ENCODE measurements at regions not wholly inside any gene's neighbourhood (a gene's known extent, or its start where the extent isn't known, plus 50 kb on each side); places are given as distances from the start of the nearest gene placed in this dataset.
"Not testable (repeated sequence)": the region's sequence is repeated elsewhere in the genome, so short reads cannot be mapped to it uniquely, and the experiment has no call there.

GRCh38 chr4:67333664-67334063 lies 211.6 kb downstream of the CENPC start:
- in situ Hi-C loops (cut with HindIII; ENCODE audit: low sequenced_read_pairs) = no loop called here

DNA sequence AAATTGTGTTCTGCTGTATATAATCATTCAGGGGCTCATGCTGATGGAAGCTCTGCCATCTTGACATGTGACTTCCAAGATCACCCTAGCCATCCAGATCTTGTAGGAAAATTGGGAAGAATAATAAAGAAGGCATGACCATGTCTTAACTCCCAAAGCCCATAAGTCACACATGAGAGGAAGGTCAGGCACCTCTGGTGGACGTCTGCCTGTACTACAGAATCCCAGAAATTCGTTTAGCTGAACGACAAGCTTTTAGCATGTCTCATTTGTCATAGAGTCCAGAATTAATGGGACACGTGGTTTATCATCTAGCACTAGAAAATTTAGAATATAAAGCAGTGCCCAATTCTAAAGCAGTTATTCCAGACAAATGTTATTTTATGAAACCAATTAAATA lies 212.7 kb downstream of the CENPC start:
- in situ Hi-C loops (cut with HindIII; ENCODE audit: low sequenced_read_pairs) = no loop called here

DNA sequence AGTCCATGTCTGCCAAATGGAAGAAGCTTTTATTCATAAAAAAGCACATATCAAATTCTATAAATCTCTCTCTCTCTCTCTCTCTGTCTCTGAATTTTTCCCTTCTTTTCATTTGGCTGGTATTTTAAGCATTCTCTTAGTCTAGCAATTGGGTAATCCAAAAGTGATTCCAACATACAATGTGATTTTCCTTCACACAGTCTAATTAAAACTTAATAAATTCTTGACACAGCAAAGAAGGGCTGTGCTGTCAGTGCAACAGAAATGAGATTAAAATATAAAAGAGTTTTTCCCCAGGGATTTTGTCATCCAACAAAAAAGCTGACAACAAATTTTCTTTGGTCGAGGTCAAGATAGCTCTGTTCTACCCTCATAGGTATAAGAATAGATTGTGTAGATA lies 216.9 kb downstream of the CENPC start:
- in situ Hi-C loops (cut with HindIII; ENCODE audit: low sequenced_read_pairs) = no loop called here

- in situ Hi-C loops (cut with HindIII; ENCODE audit: low sequenced_read_pairs) = no loop called here
Measured at GRCh38 chr4:67328018-67328278, 217.4 kb downstream of the CENPC start.

GRCh38 chr4:67327245-67328017 lies 217.9 kb downstream of the CENPC start:
- in situ Hi-C loops (cut with HindIII; ENCODE audit: low sequenced_read_pairs) = no loop called here

DNA sequence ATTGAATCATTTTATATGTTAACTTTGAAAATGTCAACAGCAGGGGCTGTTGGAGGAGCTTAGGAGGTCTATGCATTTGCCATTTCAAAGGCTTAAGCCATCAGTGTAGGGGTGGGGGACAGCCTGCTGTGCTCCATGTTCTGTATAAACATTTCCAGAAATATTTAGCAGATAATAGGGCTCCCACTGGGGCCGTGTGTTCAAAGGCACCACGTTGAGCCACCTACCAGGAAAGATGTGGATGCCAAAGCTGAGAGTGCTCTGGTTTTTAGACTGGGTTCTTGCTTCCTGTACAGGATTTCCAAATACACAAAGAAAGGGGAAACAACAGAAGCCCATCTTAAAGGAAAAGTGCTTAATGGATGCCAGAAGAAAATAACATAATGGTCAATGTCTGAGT lies 219.5 kb downstream of the CENPC start:
- in situ Hi-C loops (cut with HindIII; ENCODE audit: low sequenced_read_pairs) = no loop called here

- in situ Hi-C loops (cut with HindIII; ENCODE audit: low sequenced_read_pairs) = no loop called here
Measured at GRCh38 chr4:67320645-67321044, 224.7 kb downstream of the CENPC start.

GRCh38 chr4:67319607-67320006 lies 225.7 kb downstream of the CENPC start:
- in situ Hi-C loops (cut with HindIII; ENCODE audit: low sequenced_read_pairs) = not testable (repeated sequence)

DNA sequence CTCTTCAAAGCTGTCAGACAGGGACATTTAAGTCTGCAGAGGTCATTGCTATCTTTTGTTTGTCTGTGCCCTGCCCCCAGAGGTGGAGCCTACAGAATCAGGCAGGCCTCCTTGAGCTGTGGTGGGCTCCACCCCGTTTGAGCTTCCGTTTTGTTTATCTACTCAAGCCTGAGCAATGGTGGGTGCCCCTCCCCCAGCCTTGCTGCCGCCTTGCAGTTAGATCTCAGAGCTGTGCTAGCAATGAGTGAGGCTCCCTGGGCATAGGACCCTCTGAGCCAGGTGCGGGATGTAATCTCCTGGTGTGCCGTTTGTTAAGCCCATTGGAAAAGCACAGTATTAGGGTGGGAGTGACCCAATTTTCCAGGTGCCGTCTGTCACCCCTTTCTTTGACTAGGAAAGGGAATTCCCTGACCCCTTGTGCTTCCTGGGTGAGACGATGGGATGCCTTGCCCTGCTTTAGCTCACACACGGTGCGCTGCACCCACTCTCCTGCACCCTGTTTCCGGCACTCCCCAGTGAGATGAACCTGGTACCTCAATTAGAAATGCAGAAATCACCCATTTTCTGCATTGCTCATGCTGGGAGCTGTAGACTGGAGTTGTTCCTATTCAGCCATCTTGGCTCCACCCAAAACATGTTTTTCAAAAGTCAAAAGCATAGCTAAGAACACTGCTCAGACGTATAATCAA lies 244.7 kb downstream of the CENPC start:
- in situ Hi-C loops (cut with HindIII; ENCODE audit: low sequenced_read_pairs) = not testable (repeated sequence)

- in situ Hi-C loops (cut with HindIII; ENCODE audit: low sequenced_read_pairs) = no loop called here
Measured at GRCh38 chr4:67292636-67293035, 252.7 kb downstream of the CENPC start.

- in situ Hi-C loops (cut with HindIII; ENCODE audit: low sequenced_read_pairs) = no loop called here
Measured at GRCh38 chr4:67292045-67292444, 253.3 kb downstream of the CENPC start.

DNA sequence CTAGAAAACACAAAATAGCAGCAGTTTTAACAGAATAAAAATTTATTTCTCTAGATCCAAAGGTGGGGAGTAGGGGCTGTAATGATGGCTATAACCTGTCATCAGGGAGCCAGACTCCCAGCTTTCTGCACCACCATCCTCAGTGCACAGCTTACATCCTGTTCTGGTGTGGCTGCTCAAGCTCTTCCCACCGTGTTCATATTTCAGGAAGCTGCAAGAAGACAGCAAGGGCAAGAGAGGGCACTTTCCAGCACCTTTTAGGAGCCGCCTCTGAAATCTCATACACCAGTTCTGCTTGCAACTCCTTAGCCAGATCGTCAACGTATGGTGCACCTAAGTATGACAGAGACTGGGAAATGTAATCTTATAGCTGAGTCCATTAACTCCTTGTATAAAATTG lies 253.7 kb downstream of the CENPC start:
- in situ Hi-C loops (cut with HindIII; ENCODE audit: low sequenced_read_pairs) = no loop called here

GRCh38 chr4:67288964-67289363 lies 256.3 kb downstream of the CENPC start:
- in situ Hi-C loops (cut with HindIII; ENCODE audit: low sequenced_read_pairs) = no loop called here

DNA sequence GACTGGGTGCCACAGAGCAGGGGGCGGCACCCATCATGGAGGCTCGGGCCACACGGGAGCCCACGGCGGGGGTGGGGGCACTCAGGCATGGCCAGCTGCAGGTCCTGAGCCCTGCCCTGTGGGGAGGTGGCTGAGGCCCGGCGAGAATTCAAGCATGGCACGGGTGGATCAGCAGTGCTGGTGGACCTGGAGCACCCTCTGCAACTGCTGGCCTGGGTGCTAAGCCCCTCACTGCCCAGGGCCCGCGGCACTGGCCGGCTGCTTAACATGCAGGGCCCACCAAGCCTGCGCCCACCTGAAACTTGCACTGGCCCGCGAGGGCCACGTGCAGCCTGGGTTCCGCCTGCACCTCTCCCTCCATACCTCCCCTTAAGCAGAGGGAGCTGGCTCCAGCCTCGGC lies 258.6 kb downstream of the CENPC start:
- in situ Hi-C loops (cut with HindIII; ENCODE audit: low sequenced_read_pairs) = no loop called here

DNA sequence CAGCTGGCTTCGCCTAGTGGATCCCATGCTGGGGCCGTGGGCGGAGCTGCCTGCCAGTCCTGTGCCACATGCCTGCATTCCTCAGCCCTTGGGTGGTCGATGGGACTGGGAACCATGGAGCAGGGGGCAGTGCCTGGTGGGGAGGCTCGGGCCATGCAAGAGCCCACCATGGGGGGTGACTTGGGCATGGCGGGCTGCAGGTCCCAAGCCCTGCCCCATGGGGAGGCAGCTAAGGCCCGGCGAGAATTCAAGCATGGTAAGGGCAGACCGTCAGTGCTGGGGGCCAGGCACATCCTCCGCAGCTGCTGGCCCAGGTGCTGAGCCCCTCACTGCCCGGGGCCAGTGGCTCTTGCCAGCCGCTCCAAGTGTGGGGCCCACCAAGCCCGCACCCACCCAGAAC lies 262.6 kb downstream of the CENPC start:
- in situ Hi-C loops (cut with HindIII; ENCODE audit: low sequenced_read_pairs) = no loop called here

DNA sequence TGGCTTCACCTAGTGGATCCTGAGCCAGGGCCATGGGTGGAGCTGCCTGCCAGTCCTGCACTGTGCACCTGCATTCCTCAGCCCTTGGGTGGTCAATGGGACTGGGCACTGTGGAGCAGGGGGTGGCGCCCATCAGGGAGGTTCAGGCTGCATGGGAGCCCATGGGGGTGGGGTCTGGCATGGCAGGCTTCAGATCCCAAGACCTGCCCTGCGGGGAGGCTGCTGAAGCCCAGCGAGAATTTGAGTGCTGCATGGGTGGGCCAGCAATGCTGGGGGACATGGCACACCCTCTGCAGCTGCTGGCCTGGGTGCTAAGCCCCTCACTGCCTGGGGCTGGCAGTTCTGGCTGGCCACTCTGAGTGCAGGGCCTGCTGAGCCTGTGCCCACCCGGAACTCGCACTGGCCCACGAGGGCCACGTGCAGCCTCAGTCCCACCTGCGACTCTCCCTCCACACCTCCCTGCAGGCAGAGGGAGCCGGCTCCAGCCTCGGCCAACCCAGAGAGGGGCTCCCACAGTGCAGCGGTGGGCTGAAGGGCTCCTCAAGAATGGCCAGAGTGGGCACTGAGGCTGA lies 270.0 kb downstream of the CENPC start:
- in situ Hi-C loops (cut with HindIII; ENCODE audit: low sequenced_read_pairs) = no loop called here

- in situ Hi-C loops (cut with HindIII; ENCODE audit: low sequenced_read_pairs) = not testable (repeated sequence)
Measured at GRCh38 chr4:67274671-67275070, 270.6 kb downstream of the CENPC start.

- in situ Hi-C loops (cut with HindIII; ENCODE audit: low sequenced_read_pairs) = no loop called here
Measured at GRCh38 chr4:67273666-67274065, 271.6 kb downstream of the CENPC start.

- in situ Hi-C loops (cut with HindIII; ENCODE audit: low sequenced_read_pairs) = no loop called here
Measured at GRCh38 chr4:67261971-67262370, 283.3 kb downstream of the CENPC start.

DNA sequence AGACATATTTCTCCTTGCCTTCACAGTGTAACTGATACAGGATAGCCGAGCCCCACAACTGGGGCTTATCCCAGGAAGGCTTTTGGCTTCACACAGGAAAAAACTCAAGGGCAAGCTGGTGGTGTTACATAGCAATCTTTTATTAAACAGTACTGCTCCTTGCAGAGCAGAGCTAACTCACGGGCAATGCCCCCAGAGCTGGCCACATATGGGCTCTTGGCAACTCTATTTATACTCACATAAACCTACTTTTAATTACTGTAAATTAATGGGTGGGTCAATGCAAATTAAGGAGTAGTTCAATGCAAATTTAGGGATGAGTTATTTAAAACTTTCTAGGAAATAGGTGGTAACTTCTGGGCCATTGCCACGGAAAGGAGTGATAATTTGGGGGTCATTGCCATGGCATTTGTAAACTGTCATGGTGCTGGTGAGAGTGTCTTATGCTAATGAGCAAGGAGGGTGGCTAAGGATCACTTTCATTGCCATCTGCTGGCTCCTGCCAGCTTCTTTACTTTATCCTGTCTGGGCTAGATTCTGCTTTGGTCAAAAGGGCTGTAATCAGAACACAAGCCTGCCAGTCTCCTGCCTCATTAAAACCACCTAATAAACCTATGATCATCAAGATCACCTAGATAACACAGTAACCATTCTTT lies 288.8 kb downstream of the CENPC start:
- in situ Hi-C loops (cut with HindIII; ENCODE audit: low sequenced_read_pairs) = no loop called here

DNA sequence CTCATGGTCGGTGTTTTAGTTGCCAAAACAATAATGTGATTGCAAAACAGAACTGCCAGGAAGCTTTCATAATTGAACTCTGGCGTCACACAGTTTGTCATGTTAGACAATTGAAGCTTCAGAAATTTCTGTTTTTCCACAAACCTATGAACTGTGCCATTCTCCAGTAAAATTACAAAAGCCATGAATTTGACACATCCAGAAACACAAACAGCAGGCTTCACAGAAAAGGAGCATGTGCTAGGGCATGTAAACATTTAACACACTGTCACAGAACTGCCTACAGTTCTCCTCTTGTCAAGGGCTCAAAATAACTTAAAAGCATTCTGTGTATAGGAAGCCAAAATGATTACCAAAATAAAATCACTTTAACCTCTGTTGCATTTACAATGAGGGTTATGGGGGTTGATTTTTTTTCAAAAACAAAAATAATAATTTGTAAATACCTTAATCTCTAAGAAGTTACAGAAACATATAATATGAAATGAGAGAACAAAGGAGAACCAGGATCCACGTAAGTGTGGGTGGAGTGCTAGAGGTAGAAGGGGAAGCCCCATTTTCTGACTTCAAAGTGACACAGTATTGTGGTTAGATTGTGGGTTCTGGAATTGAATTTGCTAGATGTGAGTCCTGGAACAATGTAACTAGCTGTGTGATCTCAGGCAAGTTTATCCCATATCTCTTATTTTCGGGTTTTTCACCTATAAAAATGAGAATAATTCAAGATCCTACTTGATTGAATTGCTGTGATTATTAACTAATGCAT lies 295.0 kb downstream of the CENPC start:
- in situ Hi-C loops (cut with HindIII; ENCODE audit: low sequenced_read_pairs) = no loop called here

All from DLD1 (cell line).